H1 (cell line): ENCODE measurements at regions not wholly inside any gene's neighbourhood (a gene's known extent, or its start where the extent isn't known, plus 50 kb on each side); places are given as distances from the start of the nearest gene placed in this dataset.

Experiments
- CTCF ChIA-PET: fragments of 300-600 bp; sonication (Branson Sonifier 250); formaldehyde crosslinking; loops from one replicate; lab custom pipeline; 2021; ENCODE audit not compliant: partially characterized antibody; lab: Charles Lee
- POLR2A ChIA-PET: fragments of 300-600 bp; sonication (Branson Sonifier 250); formaldehyde crosslinking; loops from one replicate; lab custom pipeline; 2021; ENCODE audit warnings: inconsistent platforms; ENCODE audit not compliant: partially characterized antibody; lab: Charles Lee
- DNase-seq, 2 experiments: peaks; one replicate each; pipeline versions ENCODE4 v3.0.0 to v3.0.0-alpha.2; 2010 to 2022; ENCODE audit warnings: low spot score in 2 of 2, low read depth in 1 of 2, mixed read lengths in 1 of 2
- FAIRE-seq: peaks from 2 replicates; lab custom pipeline; 2011; peaks lifted over from hg19 to GRCh38; lab: Jason Lieb, UNC
- H2AFZ ChIP-seq: 2 replicates; pipeline ENCODE4 v1.8.1; 2012; ENCODE audit warnings: low read length, inconsistent platforms
- H2AK5ac ChIP-seq: 2 replicates; pipeline ENCODE4 v1.6.1; 2013; ENCODE audit warnings: low read depth, low read length
- H2BK120ac ChIP-seq: replicated peaks from 2 replicates; pipeline ENCODE3; 2013; ENCODE audit warnings: low read depth, low read length, inconsistent platforms
- H2BK12ac ChIP-seq: 2 replicates; pipeline ENCODE4 v1.6.1; 2013; ENCODE audit warnings: low read depth, low read length
- H2BK15ac ChIP-seq: 2 replicates; pipeline ENCODE4 v1.6.1; 2013; ENCODE audit warnings: low read length
- H2BK20ac ChIP-seq: 2 replicates; pipeline ENCODE4 v1.6.1; 2013; ENCODE audit warnings: low read length
- H2BK5ac ChIP-seq: 2 replicates; pipeline ENCODE4 v1.6.1; 2013; ENCODE audit warnings: low read depth, low read length
- H3K14ac ChIP-seq: 2 replicates; pipeline ENCODE4 v1.6.1; 2013; ENCODE audit warnings: inconsistent platforms; ENCODE audit not compliant: insufficient read length
- H3K18ac ChIP-seq: 2 replicates; pipeline ENCODE4 v1.6.1; 2013; ENCODE audit warnings: low read length; ENCODE audit errors: extremely low read depth
- H3K23ac ChIP-seq: 2 replicates; pipeline ENCODE4 v1.6.1; 2013; ENCODE audit warnings: inconsistent platforms; ENCODE audit not compliant: insufficient read length
- H3K23me2 ChIP-seq: 2 replicates; pipeline ENCODE4 v1.6.1; 2013; ENCODE audit warnings: low read depth, low read length
- H3K27ac ChIP-seq: 2 replicates; pipeline ENCODE4 v1.6.1; 2011; ENCODE audit warnings: low read depth, low read length, inconsistent platforms
- H3K27me3 ChIP-seq, 4 experiments: replicated peaks in 1 of 4; 1 replicate in 1 of 4; 2 replicates in 3 of 4; pipeline versions ENCODE4 v1.6.1 to v1.8.1; 2011 to 2013; ENCODE audit warnings: low read length in 3 of 4, mild to moderate bottlenecking in 3 of 4, inconsistent platforms in 2 of 4, mixed read lengths in 2 of 4, moderate library complexity in 1 of 4; ENCODE audit not compliant: control insufficient read depth in 3 of 4, insufficient read depth in 3 of 4; ENCODE audit errors: extremely low read depth in 1 of 4
- H3K36me3 ChIP-seq, 4 experiments: 2 replicates each; pipeline versions ENCODE4 v1.6.1 to v1.8.1; 2011 to 2013; ENCODE audit warnings: mild to moderate bottlenecking in 4 of 4, low read length in 3 of 4, moderate library complexity in 2 of 4, control low read depth in 1 of 4, inconsistent platforms in 1 of 4; ENCODE audit not compliant: insufficient read depth in 4 of 4, control insufficient read depth in 2 of 4
- H3K4ac ChIP-seq: replicated peaks from 2 replicates; pipeline ENCODE3; 2013; ENCODE audit warnings: low read length, low read depth, mixed read lengths, inconsistent platforms; ENCODE audit not compliant: insufficient read length
- H3K4me1 ChIP-seq, 4 experiments: replicated peaks in 1 of 4; 1 replicate in 1 of 4; 2 replicates in 3 of 4; pipeline versions ENCODE4 v1.6.1 to v1.8.1; 2011 to 2013; ENCODE audit warnings: low read length in 3 of 4, inconsistent platforms in 2 of 4, mixed read lengths in 1 of 4; ENCODE audit not compliant: insufficient read depth in 4 of 4, control insufficient read depth in 3 of 4
- H3K4me2 ChIP-seq, 2 experiments: 2 replicates each; pipeline versions ENCODE4 v1.6.1 to v1.8.1; 2011 to 2013; ENCODE audit warnings: low read depth in 2 of 2, low read length in 2 of 2, control low read depth in 1 of 2, inconsistent platforms in 1 of 2, mild to moderate bottlenecking in 1 of 2; ENCODE audit not compliant: insufficient read depth in 1 of 2
- H3K4me3 ChIP-seq, 4 experiments: fragments of 200-600, 300-600 bp in 1 of 4; sonication (generic), shearing (Covaris generic), sonication (Bioruptor Twin) in 1 of 4; 2 replicates each; pipeline versions ENCODE4 v1.5.1 to v1.8.1; 2011 to 2016; ENCODE audit warnings: low read length in 4 of 4, low read depth in 3 of 4, control low read depth in 2 of 4, inconsistent platforms in 2 of 4, mild to moderate bottlenecking in 2 of 4, mixed read lengths in 1 of 4, moderate library complexity in 1 of 4; ENCODE audit not compliant: insufficient read depth in 2 of 4; ENCODE audit errors: extremely low read depth in 1 of 4
- H3K56ac ChIP-seq: replicated peaks from 2 replicates; pipeline ENCODE3; 2013; ENCODE audit warnings: low read depth, mild to moderate bottlenecking, mixed read lengths, low read length, inconsistent platforms; ENCODE audit not compliant: insufficient read length
- H3K79me1 ChIP-seq: 2 replicates; pipeline ENCODE4 v1.6.1; 2013; ENCODE audit warnings: low read depth, low read length, control low read depth
- H3K79me2 ChIP-seq, 2 experiments: 2 replicates each; pipeline versions ENCODE4 v1.6.1 to v1.8.1; 2012 to 2013; ENCODE audit warnings: low read length in 2 of 2, mild to moderate bottlenecking in 2 of 2, inconsistent platforms in 1 of 2; ENCODE audit not compliant: insufficient read depth in 2 of 2, control insufficient read depth in 1 of 2
- H3K9ac ChIP-seq, 4 experiments: replicated peaks in 1 of 4; 1 replicate in 1 of 4; 2 replicates in 3 of 4; pipeline versions ENCODE4 v1.6.1 to v1.8.1; 2011 to 2013; ENCODE audit warnings: low read depth in 3 of 4, low read length in 3 of 4, control low read depth in 2 of 4, mild to moderate bottlenecking in 2 of 4, moderate library complexity in 2 of 4, inconsistent platforms in 1 of 4; ENCODE audit errors: extremely low read depth in 1 of 4
- H3K9me3 ChIP-seq, 2 experiments: 2 replicates each; pipeline versions ENCODE4 v1.6.1 to v1.8.1; 2012 to 2013; ENCODE audit warnings: mild to moderate bottlenecking in 2 of 2, moderate library complexity in 2 of 2, control low read depth in 1 of 2, inconsistent platforms in 1 of 2, low read depth in 1 of 2, low read length in 1 of 2, mixed read lengths in 1 of 2; ENCODE audit not compliant: insufficient read depth in 2 of 2
- H4K20me1 ChIP-seq, 2 experiments: replicated peaks in 1 of 2; 2 replicates each; pipeline versions ENCODE3 to v1.8.1; 2011 to 2013; ENCODE audit warnings: inconsistent platforms in 2 of 2, low read length in 2 of 2, mild to moderate bottlenecking in 1 of 2; ENCODE audit not compliant: insufficient read depth in 2 of 2, control insufficient read depth in 1 of 2
- H4K5ac ChIP-seq: 2 replicates; pipeline ENCODE4 v1.6.1; 2013; ENCODE audit warnings: low read length, low read depth, mixed read lengths, inconsistent platforms; ENCODE audit not compliant: insufficient read length
- H4K8ac ChIP-seq: 2 replicates; pipeline ENCODE4 v1.8.0; 2013; ENCODE audit warnings: mild to moderate bottlenecking, moderate library complexity, low read length, inconsistent platforms; ENCODE audit not compliant: insufficient read depth; ENCODE audit errors: extremely low read depth
- H4K91ac ChIP-seq: replicated peaks from 2 replicates; pipeline ENCODE3; 2013; ENCODE audit warnings: low read length, mixed read lengths, inconsistent platforms; ENCODE audit not compliant: insufficient read length
- ASH2L ChIP-seq: fragments of 200-600, 300-600 bp; sonication (generic); IDR thresholded peaks from one replicate; pipeline ENCODE4 v1.7.1; 2017; ENCODE audit warnings: low read length
- BRCA1 ChIP-seq: IDR thresholded peaks from 2 replicates; pipeline ENCODE4 v1.6.1; 2012; ENCODE audit warnings: low read depth, low read length, improper control_type of control experiment
- CEBPB ChIP-seq: IDR thresholded peaks from 2 replicates; pipeline ENCODE4 v1.6.1; 2012; ENCODE audit warnings: low read depth, low read length
- CREB1 ChIP-seq: IDR thresholded peaks from 2 replicates; pipeline ENCODE4 v1.6.1; 2012; ENCODE audit warnings: inconsistent platforms
- EGR1 ChIP-seq: IDR thresholded peaks from 2 replicates; pipeline ENCODE4 v1.6.1; 2011; ENCODE audit warnings: low read depth, low read length, borderline replicate concordance
- HDAC6 ChIP-seq: IDR thresholded peaks from one replicate; pipeline ENCODE4 v1.7.1; 2012; ENCODE audit warnings: low read depth, mild to moderate bottlenecking, inconsistent platforms, low read length, moderate library complexity
- POLR2A ChIP-seq, 2 experiments: IDR thresholded peaks; 1 replicate in 1 of 2; 2 replicates in 1 of 2; pipeline ENCODE4 v1.6.1; 2011; ENCODE audit warnings: low read depth in 2 of 2, low read length in 2 of 2, mild to moderate bottlenecking in 2 of 2; ENCODE audit errors: control extremely low read depth in 1 of 2
- SIX5 ChIP-seq: IDR thresholded peaks from 2 replicates; pipeline ENCODE4 v1.6.1; 2011; ENCODE audit warnings: mild to moderate bottlenecking, low read depth, low read length
- SP2 ChIP-seq: IDR thresholded peaks from 2 replicates; pipeline ENCODE4 v1.6.1; 2012; ENCODE audit warnings: mild to moderate bottlenecking, low read length, inconsistent platforms
- TAF1 ChIP-seq: IDR thresholded peaks from 2 replicates; pipeline ENCODE4 v1.6.1; 2011; ENCODE audit warnings: mild to moderate bottlenecking, low read depth, low read length
- TEAD4 ChIP-seq: IDR thresholded peaks from 2 replicates; pipeline ENCODE4 v1.6.1; 2012; ENCODE audit warnings: low read depth, low read length, inconsistent platforms, mixed read lengths
- USF2 ChIP-seq: IDR thresholded peaks from 2 replicates; pipeline ENCODE4 v1.6.1; 2011; ENCODE audit warnings: low read length, improper control_type of control experiment
- ZNF274 ChIP-seq: IDR thresholded peaks from 2 replicates; pipeline ENCODE4 v1.7.0; 2012; ENCODE audit warnings: low read length, borderline replicate concordance; ENCODE audit errors: extremely low read depth
- WGBS, 2 experiments: shearing (Covaris generic) in 1 of 2; methylation state at CpG; one replicate each; pipeline versions ENCODE4 v1.1.6 to v1.1.7; 2013 to 2015; ENCODE audit warnings: low lambda C conversion rate in 2 of 2, mixed read lengths in 2 of 2, inconsistent platforms in 1 of 2, low coverage in 1 of 2, missing lambda C conversion rate in 1 of 2; ENCODE audit not compliant: insufficient replicate concordance in 2 of 2, insufficient coverage in 1 of 2, insufficient read length in 1 of 2; ENCODE audit errors: extremely low coverage in 1 of 2, missing lambda C conversion rate in 1 of 2; 5-methylcytosine and 5-hydroxymethylcytosine counted together

- POLR2A ChIA-PET: no interaction called here
- DNase-seq (peak in 1 of 2 experiments; percentile 24), FAIRE-seq (no peak)
- no peak for TF ChIP-seq TAF1
- no peak for TF ChIP-seq SP2
- no peak for TF ChIP-seq SIX5
- TF ChIP-seq EGR1: no peak
- TF ChIP-seq CREB1: no peak
- no peak for TF ChIP-seq ZNF274
- TF ChIP-seq ASH2L: no peak
- TF ChIP-seq USF2: no peak
- TF ChIP-seq CEBPB: no peak
- no peak for TF ChIP-seq BRCA1
- no peak for TF ChIP-seq HDAC6
- no peak for TF ChIP-seq POLR2A (IDR thresholded peaks at IDR 0.05; ENCODE audit: control extremely low read depth in 1 of 2, low read depth in 2 of 2, low read length in 2 of 2)
- TF ChIP-seq TEAD4: no peak
Measured at GRCh38 chr12:13365748-13366366, 169.3 kb downstream of the EMP1 start.

More at GRCh38 chr12:13365748-13366366, 169.3 kb downstream of the EMP1 start:
- H3K14ac ChIP-seq: no peak overlapping the region
- CTCF ChIA-PET: interaction anchor here (2.0 kb wide), 1 partner anchor 295 kb away, joined by 4 read pairs; no protein-coding TSS in a partner anchor
- no peaks in the 10 kb centered on the region for H4K20me1 ChIP-seq
- H3K36me3 ChIP-seq: no peaks in the 10 kb centered on the region
- no peak overlapping the region for H2AFZ ChIP-seq
- H3K4me3 ChIP-seq: no peak overlapping the region
- H3K79me1 ChIP-seq: no peaks in the 10 kb centered on the region
- no peaks in the 10 kb centered on the region for H3K9me3 ChIP-seq
- no peak overlapping the region for H2BK15ac ChIP-seq
- H4K5ac ChIP-seq: no peak overlapping the region
- H2BK20ac ChIP-seq: no peak overlapping the region
- H3K4ac ChIP-seq: no peak overlapping the region
- H3K79me2 ChIP-seq: no peaks in the 10 kb centered on the region
- 90% methylated on average over 16 of the region's 16 CpGs; no CpG with 5 or more reads in 1 of the 2 experiments for WGBS, 2 experiments
- H3K27me3 ChIP-seq: no peaks in the 10 kb centered on the region
- H3K23me2 ChIP-seq: no peaks in the 10 kb centered on the region
- H3K56ac ChIP-seq: no peak overlapping the region
- H3K9ac ChIP-seq: no peak overlapping the region
- no peak overlapping the region for H3K27ac ChIP-seq
- no peak overlapping the region for H2BK120ac ChIP-seq
- H3K4me2 ChIP-seq: no peak overlapping the region
- H2BK12ac ChIP-seq: no peak overlapping the region
- no peak overlapping the region for H3K18ac ChIP-seq
- H4K8ac ChIP-seq: no peak overlapping the region
- H2BK5ac ChIP-seq: no peak overlapping the region
- H3K4me1 ChIP-seq: no peaks in the 10 kb centered on the region
- no peak overlapping the region for H2AK5ac ChIP-seq
- H4K91ac ChIP-seq: no peak overlapping the region
- no peak overlapping the region for H3K23ac ChIP-seq
